Stimulated activated CD4-positive, alpha-beta T cell treated with anti-CD3 and anti-CD28 coated beads, Interleukin-15, amount 100 ng/mL, for 48 hours (primary cell): ENCODE measurements at regions not wholly inside any gene's neighbourhood (a gene's known extent, or its start where the extent isn't known, plus 50 kb on each side); places are given as distances from the start of the nearest gene placed in this dataset.
"Not testable (repeated sequence)": the region's sequence is repeated elsewhere in the genome, so short reads cannot be mapped to it uniquely, and the experiment has no call there.

Experiments
- DNase-seq, 2 donors: peaks; one replicate each; pipeline ENCODE4 v3.0.0-alpha.2; 2020; ENCODE audit warnings: low read depth in 2 of 2

- DNase-seq: not testable (repeated sequence)
Measured at GRCh38 chr4:131749224-131749623, 1399.9 kb upstream of the PCDH10 start.

GRCh38 chr4:131750006-131750405, 1399.1 kb upstream of the PCDH10 start:
- DNase-seq: not testable (repeated sequence)

GRCh38 chr4:131750469-131750868, 1398.6 kb upstream of the PCDH10 start:
- DNase-seq: not testable (repeated sequence)

GRCh38 chr4:131762234-131762633, 1386.9 kb upstream of the PCDH10 start:
- not testable (repeated sequence) for DNase-seq

- DNase-seq: no peak
Measured at GRCh38 chr4:131764730-131765129, 1384.4 kb upstream of the PCDH10 start.

- not testable (repeated sequence) for DNase-seq
Measured at GRCh38 chr4:131774382-131774781, 1374.7 kb upstream of the PCDH10 start.

GRCh38 chr4:131810565-131810964, 1338.5 kb upstream of the PCDH10 start:
- DNase-seq: not testable (repeated sequence)
